ENCODE measurements at regions not wholly inside any gene's neighbourhood (a gene's known extent, or its start where the extent isn't known, plus 50 kb on each side); places are given as distances from the start of the nearest gene placed in this dataset.

DNA sequence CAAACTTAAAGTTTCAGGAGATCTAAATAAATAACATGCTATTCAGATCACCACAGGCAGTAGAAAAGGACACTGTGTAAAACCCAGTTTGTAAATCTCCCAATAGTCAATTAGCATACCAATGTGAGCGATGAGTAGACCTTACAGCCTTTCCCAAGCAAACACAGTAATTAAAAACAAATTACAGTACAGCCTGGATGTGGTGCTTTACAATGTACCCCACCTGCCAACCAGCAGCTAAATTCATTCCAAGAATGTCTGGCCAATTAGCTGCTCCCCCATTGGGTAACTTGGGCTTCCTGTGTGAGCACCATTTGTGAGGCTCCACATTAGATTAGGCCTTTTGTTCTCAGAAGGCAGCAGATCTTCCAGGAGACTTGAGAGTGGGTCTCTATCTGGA is 635.0 kb downstream of the TBL1XR1 start:
- H3K9me3 ChIP-seq (replicated peaks in 1 of 3), result no peaks in the 10 kb centered on the region
- H3K4me3 ChIP-seq, result no peak overlapping the region
- WGBS, 4 donors, result 92 to 97% (median 95%) methylated on average over 1 of the region's 1 CpG
- DNase-seq, result no peak
- TF ChIP-seq POLR2A (IDR thresholded peaks at IDR 0.05), result no peak
- TF ChIP-seq, protein P1, sequence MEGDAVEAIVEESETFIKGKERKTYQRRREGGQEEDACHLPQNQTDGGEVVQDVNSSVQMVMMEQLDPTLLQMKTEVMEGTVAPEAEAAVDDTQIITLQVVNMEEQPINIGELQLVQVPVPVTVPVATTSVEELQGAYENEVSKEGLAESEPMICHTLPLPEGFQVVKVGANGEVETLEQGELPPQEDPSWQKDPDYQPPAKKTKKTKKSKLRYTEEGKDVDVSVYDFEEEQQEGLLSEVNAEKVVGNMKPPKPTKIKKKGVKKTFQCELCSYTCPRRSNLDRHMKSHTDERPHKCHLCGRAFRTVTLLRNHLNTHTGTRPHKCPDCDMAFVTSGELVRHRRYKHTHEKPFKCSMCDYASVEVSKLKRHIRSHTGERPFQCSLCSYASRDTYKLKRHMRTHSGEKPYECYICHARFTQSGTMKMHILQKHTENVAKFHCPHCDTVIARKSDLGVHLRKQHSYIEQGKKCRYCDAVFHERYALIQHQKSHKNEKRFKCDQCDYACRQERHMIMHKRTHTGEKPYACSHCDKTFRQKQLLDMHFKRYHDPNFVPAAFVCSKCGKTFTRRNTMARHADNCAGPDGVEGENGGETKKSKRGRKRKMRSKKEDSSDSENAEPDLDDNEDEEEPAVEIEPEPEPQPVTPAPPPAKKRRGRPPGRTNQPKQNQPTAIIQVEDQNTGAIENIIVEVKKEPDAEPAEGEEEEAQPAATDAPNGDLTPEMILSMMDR (IDR thresholded peaks at IDR 0.05), result no peak
- H3K27ac ChIP-seq, result no peak overlapping the region
- intact Hi-C loops (cut with DNase I), result no loop called here
- no peaks in the 10 kb centered on the region for H3K36me3 ChIP-seq (replicated peaks in 1 of 2)
- H3K4me1 ChIP-seq (replicated peaks in 1 of 2), result no peaks in the 10 kb centered on the region
- H3K27me3 ChIP-seq, result no peaks in the 10 kb centered on the region

DNA sequence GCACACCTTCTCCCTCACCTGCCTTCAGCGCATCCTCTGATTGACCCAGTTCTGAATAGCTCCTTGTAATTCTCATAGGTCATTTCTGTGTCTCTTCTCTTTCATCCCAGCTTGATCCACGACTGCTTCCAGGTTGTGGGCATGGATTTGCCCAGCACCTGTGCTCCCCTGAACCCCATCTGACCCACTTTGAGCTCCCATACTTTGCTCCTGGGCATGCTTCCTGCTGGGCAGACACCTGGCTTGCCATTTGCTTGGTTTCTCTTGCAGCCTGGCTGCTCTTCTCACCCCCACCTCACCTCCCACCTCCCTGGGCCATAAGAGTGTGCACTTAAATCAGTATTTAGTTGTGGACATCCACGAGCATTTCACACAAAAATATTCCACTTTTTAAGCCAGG is 635.5 kb downstream of the TBL1XR1 start:
- 55 to 68% (median 58%) methylated on average over 3 of the region's 3 CpGs for WGBS, 4 donors
- DNase-seq, result no peak
- TF ChIP-seq, protein P1 (IDR thresholded peaks at IDR 0.05), result no peak
- TF ChIP-seq POLR2A (IDR thresholded peaks at IDR 0.05), result no peak
- Histone ChIP-seq H3K4me3 (no peak overlapping the region), H3K4me1 (replicated peaks in 1 of 2) (no peaks in the 10 kb centered on the region), H3K36me3 (replicated peaks in 1 of 2) (no peaks in the 10 kb centered on the region), H3K27me3 (no peaks in the 10 kb centered on the region), H3K27ac (no peak overlapping the region), H3K9me3 (replicated peaks in 1 of 3) (no peaks in the 10 kb centered on the region)
- intact Hi-C loops (cut with DNase I), result no loop called here

DNA sequence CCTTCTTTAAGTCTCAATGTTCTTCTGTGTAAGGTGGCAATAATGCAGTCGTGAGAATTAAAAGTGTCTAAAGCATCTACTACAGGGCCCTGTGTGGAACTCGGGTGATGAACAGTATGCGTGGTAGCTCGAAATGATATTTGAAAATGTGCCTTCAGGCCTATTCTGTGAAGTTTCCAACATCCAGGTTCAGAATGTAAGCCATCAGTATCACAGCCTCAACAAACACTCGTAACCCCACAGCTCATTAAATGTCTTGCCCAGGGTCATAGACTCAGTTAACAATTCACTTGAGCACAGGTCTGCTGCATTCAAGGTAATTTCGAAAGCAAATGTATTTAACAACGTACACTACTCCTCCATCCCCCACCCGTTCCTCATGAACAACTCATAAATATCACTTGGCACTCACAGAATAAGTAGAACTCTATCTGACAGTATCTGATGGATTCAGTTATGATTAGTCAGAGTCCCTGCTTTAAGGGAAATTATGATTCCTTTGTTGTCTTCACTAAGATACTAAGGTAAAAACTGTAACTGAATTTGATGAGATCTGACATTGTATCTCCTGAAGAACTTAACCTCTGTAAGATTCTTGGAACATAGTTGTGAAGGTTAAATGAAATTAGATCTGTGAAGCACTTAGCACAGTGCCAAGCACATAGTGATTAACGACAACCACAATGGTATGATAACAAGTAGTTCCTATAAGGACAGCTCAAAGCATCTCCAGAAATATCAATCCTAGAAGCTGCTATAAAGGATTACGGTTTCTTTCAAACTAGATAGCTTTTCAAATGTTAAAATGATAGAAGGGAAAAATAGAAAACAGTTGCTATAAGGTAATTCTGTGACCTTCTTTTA is 642.3 kb downstream of the TBL1XR1 start:
- intact Hi-C loops (cut with DNase I), result no loop called here
- 76 to 81% (median 77%) methylated on average over 10 of the region's 10 CpGs for WGBS, 4 donors

DNA sequence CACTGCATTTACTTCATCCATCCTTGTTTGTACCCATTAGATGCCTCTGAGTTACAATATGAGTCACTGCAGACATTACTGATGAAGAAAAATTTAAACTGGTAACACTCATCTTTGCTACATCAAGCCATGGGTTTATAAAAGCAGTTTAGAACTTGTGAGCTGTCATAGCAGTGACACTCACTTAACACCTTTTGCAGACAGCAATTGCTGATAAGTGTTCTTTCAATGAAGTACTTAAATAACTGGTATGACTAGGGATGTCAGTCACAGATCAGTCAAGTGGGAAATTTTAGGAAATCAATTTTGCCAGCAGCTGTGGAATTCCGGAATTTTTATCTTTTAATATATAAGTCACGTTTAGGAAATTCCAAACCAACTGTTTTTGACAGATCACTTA is 643.0 kb downstream of the TBL1XR1 start:
- no peak for DNase-seq
- Histone ChIP-seq H3K36me3 (replicated peaks in 1 of 2) (no peaks in the 10 kb centered on the region), H3K27ac (no peak overlapping the region), H3K4me1 (replicated peaks in 1 of 2) (no peaks in the 10 kb centered on the region), H3K9me3 (replicated peaks in 1 of 3) (no peaks in the 10 kb centered on the region), H3K27me3 (no peaks in the 10 kb centered on the region), H3K4me3 (no peak overlapping the region)
- TF ChIP-seq, protein P1 (IDR thresholded peaks at IDR 0.05), result no peak
- TF ChIP-seq POLR2A (IDR thresholded peaks at IDR 0.05), result no peak
- WGBS, 4 donors, result 61 to 82% (median 65%) methylated on average over 2 of the region's 2 CpGs
- intact Hi-C loops (cut with DNase I), result no loop called here

More for the DNA sequence above, 642.3 kb downstream of the TBL1XR1 start:
- H3K27ac ChIP-seq, result no peak overlapping the region
- TF ChIP-seq, protein P1 (IDR thresholded peaks at IDR 0.05), result no peak
- no peak for TF ChIP-seq POLR2A (IDR thresholded peaks at IDR 0.05)
- H3K27me3 ChIP-seq, result no peaks in the 10 kb centered on the region
- H3K4me1 ChIP-seq (replicated peaks in 1 of 2), result no peaks in the 10 kb centered on the region
- no peaks in the 10 kb centered on the region for H3K9me3 ChIP-seq (replicated peaks in 1 of 3)
- DNase-seq, result no peak
- no peak overlapping the region for H3K4me3 ChIP-seq
- no peaks in the 10 kb centered on the region for H3K36me3 ChIP-seq (replicated peaks in 1 of 2)
